Smooth muscle cell (in vitro differentiated cells): ENCODE measurements at regions not wholly inside any gene's neighbourhood (a gene's known extent, or its start where the extent isn't known, plus 50 kb on each side); places are given as distances from the start of the nearest gene placed in this dataset.

Source experiments
- DNase-seq: peaks from one replicate; lab custom pipeline; 2025; ENCODE audit not compliant: unreplicated experiment; lab: John Stamatoyannopoulos, UW
- H2AFZ ChIP-seq: fragments of 200-600 bp; sonication (generic); 2 replicates; pipeline ENCODE4 v1.6.0; 2016; ENCODE audit warnings: antibody characterized with exemption, low read depth, mild to moderate bottlenecking
- H3F3A ChIP-seq: fragments of 200-600 bp; sonication (generic); 2 replicates; pipeline ENCODE4 v1.6.0; 2017; ENCODE audit warnings: antibody characterized with exemption, low read depth
- H3K27ac ChIP-seq: fragments of 200-600 bp; sonication (generic); 2 replicates; pipeline ENCODE4 v1.5.1; 2016; ENCODE audit warnings: low read depth, mild to moderate bottlenecking
- H3K27me3 ChIP-seq: fragments of 200-600 bp; sonication (generic); 2 replicates; pipeline ENCODE4 v1.6.1; 2016; ENCODE audit warnings: low read depth, mild to moderate bottlenecking
- H3K36me3 ChIP-seq: fragments of 200-600 bp; sonication (generic); 2 replicates; pipeline ENCODE4 v1.5.1; 2016; ENCODE audit warnings: low read depth
- H3K4me1 ChIP-seq: fragments of 200-600 bp; sonication (generic); 2 replicates; pipeline ENCODE4 v1.5.1; 2016; ENCODE audit warnings: low read depth
- H3K4me2 ChIP-seq: fragments of 200-600 bp; sonication (generic); 2 replicates; pipeline ENCODE4 v1.6.0; 2016; ENCODE audit warnings: mild to moderate bottlenecking
- H3K4me3 ChIP-seq: fragments of 200-600 bp; sonication (generic); 2 replicates; pipeline ENCODE4 v1.5.1; 2016; ENCODE audit warnings: mild to moderate bottlenecking
- H3K79me2 ChIP-seq: fragments of 200-600 bp; sonication (generic); 2 replicates; pipeline ENCODE4 v1.6.0; 2016; ENCODE audit warnings: low read depth, mild to moderate bottlenecking
- H3K9ac ChIP-seq: fragments of 200-600 bp; sonication (generic); 2 replicates; pipeline ENCODE4 v1.6.0; 2016; ENCODE audit warnings: low read depth
- H3K9me3 ChIP-seq: fragments of 200-600 bp; sonication (generic); replicated peaks from 2 replicates; pipeline ENCODE4 v1.5.1; 2016; ENCODE audit warnings: low read depth
- H4K20me1 ChIP-seq: fragments of 200-600 bp; sonication (generic); 2 replicates; pipeline ENCODE4 v1.6.0; 2016; ENCODE audit warnings: low read depth
- WGBS: methylation state at CpG from one replicate; pipeline ENCODE4 v1.1.7; 2016; ENCODE audit warnings: low lambda C conversion rate; 5-methylcytosine and 5-hydroxymethylcytosine counted together
- TF ChIP-seq, protein P1 (sequence below): fragments of 200-600 bp; sonication (generic); IDR thresholded peaks from 2 replicates; pipeline ENCODE4 v1.5.1; 2017; ENCODE audit warnings: borderline replicate concordance, mild to moderate bottlenecking, antibody characterized with exemption; ENCODE audit not compliant: insufficient read depth, poor library complexity, severe bottlenecking

DNA sequence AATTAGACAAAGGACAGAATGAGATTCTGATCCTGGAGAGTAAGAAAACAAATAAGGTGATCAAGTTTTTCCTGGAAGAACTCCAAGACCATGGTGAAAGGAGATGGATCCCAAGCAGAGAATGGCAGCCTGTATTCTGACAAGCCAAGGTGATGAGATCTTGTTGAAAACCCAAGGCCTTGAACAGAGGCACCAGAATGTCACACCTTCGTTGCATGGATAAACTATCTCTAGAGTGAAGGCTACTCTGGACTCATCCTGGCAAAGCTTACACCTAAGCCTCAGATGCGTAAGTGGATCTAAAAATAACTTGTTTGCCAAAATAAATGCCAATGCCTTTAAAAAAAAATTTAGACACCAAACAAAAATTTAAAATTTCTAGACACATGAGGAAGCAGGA, 605.9 kb downstream of the ETNK1 start:
- WGBS, result 93% methylated on average over 2 of the region's 2 CpGs
- Histone ChIP-seq H2AFZ (no peak overlapping the region), H3K27ac (no peak overlapping the region), H3K79me2 (no peaks in the 10 kb centered on the region), H3K4me3 (no peak overlapping the region), H3K4me1 (no peaks in the 10 kb centered on the region), H3K9ac (no peak overlapping the region), H3K9me3 (no peaks in the 10 kb centered on the region), H3F3A (no peaks in the 10 kb centered on the region), H3K4me2 (no peak overlapping the region), H3K36me3 (no peaks in the 10 kb centered on the region), H4K20me1 (no peaks in the 10 kb centered on the region), H3K27me3 (no peaks in the 10 kb centered on the region)
- DNase-seq, result no peak
- TF ChIP-seq, protein P1, sequence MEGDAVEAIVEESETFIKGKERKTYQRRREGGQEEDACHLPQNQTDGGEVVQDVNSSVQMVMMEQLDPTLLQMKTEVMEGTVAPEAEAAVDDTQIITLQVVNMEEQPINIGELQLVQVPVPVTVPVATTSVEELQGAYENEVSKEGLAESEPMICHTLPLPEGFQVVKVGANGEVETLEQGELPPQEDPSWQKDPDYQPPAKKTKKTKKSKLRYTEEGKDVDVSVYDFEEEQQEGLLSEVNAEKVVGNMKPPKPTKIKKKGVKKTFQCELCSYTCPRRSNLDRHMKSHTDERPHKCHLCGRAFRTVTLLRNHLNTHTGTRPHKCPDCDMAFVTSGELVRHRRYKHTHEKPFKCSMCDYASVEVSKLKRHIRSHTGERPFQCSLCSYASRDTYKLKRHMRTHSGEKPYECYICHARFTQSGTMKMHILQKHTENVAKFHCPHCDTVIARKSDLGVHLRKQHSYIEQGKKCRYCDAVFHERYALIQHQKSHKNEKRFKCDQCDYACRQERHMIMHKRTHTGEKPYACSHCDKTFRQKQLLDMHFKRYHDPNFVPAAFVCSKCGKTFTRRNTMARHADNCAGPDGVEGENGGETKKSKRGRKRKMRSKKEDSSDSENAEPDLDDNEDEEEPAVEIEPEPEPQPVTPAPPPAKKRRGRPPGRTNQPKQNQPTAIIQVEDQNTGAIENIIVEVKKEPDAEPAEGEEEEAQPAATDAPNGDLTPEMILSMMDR, result no peak

DNA sequence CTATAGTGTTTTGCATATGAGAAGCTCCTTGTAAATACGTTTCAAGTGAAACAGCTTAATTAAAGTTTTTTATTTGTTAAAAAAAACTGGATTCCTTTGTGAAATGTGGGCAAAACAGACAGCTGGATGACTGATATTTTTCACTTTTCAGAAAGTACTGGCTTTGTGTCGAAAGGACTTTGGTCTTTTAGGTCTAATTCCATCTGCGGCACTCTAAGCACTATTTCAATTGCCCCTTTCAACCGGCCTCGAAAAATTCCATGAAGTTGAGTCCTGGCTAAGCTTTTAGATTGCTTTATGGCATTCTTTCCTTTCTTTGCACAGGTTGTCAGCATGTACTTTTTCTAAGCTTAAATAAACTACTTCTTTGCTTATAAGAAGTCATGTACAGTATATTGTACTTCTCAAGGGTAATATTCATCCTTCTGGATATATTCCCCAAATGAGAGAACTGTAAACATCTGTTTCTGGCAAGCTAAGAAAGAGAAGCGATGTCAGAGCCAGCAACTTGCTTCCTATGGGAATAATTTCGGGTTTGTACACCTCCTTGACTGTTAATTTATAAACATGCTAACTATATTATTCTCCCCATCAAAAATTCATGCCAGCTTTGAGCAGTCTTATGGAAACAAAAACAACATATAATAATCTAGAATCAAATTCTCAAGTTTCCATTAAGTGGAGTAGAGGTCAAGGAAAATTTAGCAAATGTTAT, 611.3 kb downstream of the ETNK1 start:
- no peak overlapping the region for H3K27ac ChIP-seq
- TF ChIP-seq, protein P1, result no peak
- H3K79me2 ChIP-seq, result no peaks in the 10 kb centered on the region
- H3K27me3 ChIP-seq, result no peaks in the 10 kb centered on the region
- DNase-seq, result no peak
- no peaks in the 10 kb centered on the region for H4K20me1 ChIP-seq
- no peak overlapping the region for H3K4me2 ChIP-seq
- no peak overlapping the region for H2AFZ ChIP-seq
- WGBS, result 89% methylated on average over 7 of the region's 7 CpGs
- H3K9me3 ChIP-seq, result no peaks in the 10 kb centered on the region
- no peaks in the 10 kb centered on the region for H3K4me1 ChIP-seq
- no peaks in the 10 kb centered on the region for H3K36me3 ChIP-seq
- H3K9ac ChIP-seq, result no peak overlapping the region
- H3F3A ChIP-seq, result no peaks in the 10 kb centered on the region
- no peak overlapping the region for H3K4me3 ChIP-seq

DNA sequence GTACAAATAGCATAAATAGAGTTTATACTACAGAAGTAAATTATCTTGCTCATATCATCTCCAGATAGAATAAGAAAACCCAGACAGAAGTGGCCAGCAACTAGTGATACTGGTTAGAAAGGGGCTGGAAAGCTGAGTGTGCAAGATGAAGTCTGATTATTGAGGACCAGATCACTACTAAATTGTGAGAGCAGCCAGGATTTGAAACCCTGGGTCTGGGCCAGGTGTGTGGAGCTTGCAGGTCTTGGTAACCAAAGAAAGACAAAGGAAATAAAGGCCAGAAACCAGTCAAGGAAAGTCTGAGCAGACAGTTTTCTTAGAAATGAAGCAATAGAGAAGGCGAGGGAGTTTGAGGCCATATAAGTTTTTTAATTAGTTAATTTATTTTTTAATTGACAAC, 611.8 kb downstream of the ETNK1 start:
- no peak overlapping the region for H3K4me2 ChIP-seq
- H3K4me3 ChIP-seq, result no peak overlapping the region
- no peak overlapping the region for H3K9ac ChIP-seq
- 100% methylated on average over 1 of the region's 1 CpG for WGBS
- no peak overlapping the region for H3K27ac ChIP-seq
- no peaks in the 10 kb centered on the region for H3K4me1 ChIP-seq
- H4K20me1 ChIP-seq, result no peaks in the 10 kb centered on the region
- no peaks in the 10 kb centered on the region for H3K27me3 ChIP-seq
- no peaks in the 10 kb centered on the region for H3K79me2 ChIP-seq
- no peaks in the 10 kb centered on the region for H3F3A ChIP-seq
- no peaks in the 10 kb centered on the region for H3K9me3 ChIP-seq
- H3K36me3 ChIP-seq, result no peaks in the 10 kb centered on the region
- TF ChIP-seq, protein P1, result no peak
- H2AFZ ChIP-seq, result no peak overlapping the region
- DNase-seq, result no peak

DNA sequence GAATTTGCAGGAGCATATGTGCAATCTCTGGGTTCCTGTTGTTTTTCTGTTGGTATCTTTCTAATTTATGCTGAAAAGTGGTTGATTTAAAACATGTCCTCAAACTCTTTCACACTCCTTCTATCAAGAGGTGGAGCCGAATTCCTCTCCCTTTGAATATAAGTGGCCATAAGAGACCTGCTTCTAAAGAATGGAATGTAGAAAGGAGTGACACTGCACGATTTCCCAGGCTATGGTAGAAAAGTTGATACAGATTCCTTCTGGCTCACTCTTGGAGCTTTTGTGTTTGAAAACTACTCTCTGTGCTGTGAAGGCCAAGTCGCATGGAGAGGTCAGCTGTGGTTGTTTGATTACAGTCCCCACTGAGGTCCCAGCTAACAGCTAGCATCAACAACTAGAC, 613.2 kb downstream of the ETNK1 start:
- H3K27me3 ChIP-seq, result no peaks in the 10 kb centered on the region
- no peak overlapping the region for H3K9ac ChIP-seq
- TF ChIP-seq, protein P1, result no peak
- no peaks in the 10 kb centered on the region for H3K9me3 ChIP-seq
- H3K4me3 ChIP-seq, result no peak overlapping the region
- H4K20me1 ChIP-seq, result no peaks in the 10 kb centered on the region
- no peak overlapping the region for H3K27ac ChIP-seq
- WGBS, result 93% methylated on average over 3 of the region's 3 CpGs
- no peak overlapping the region for H3K4me2 ChIP-seq
- no peaks in the 10 kb centered on the region for H3K4me1 ChIP-seq
- no peaks in the 10 kb centered on the region for H3K79me2 ChIP-seq
- H2AFZ ChIP-seq, result no peak overlapping the region
- H3F3A ChIP-seq, result no peaks in the 10 kb centered on the region
- no peaks in the 10 kb centered on the region for H3K36me3 ChIP-seq
- DNase-seq, result no peak
